ENCODE measurements at regions not wholly inside any gene's neighbourhood (a gene's known extent, or its start where the extent isn't known, plus 50 kb on each side); places are given as distances from the start of the nearest gene placed in this dataset.

- POLR2A ChIA-PET = no interaction called here
- H3K27me3 ChIP-seq (replicated peaks in 1 of 4; ENCODE audit: control extremely low read depth in 1 of 4, control insufficient read depth in 3 of 4, insufficient read depth in 4 of 4, low read length in 3 of 4) = no peaks in the 10 kb centered on the region
- no CpG with 5 or more reads among the region's 1 CpG for WGBS (ENCODE audit: insufficient coverage)
- H3K27ac Mint-ChIP-seq = no peak overlapping the region
- DNase-seq (no peak), ATAC-seq (ENCODE audit: low read depth) (no peak)
- TF ChIP-seq CTCF (IDR thresholded peaks at IDR 0.05) (no peak), EZH2 (IDR thresholded peaks at IDR 0.05; ENCODE audit: borderline replicate concordance, insufficient read depth, low read depth, low read length, poor library complexity, severe bottlenecking) (no peak)
- H3K4me1 ChIP-seq (ENCODE audit: control insufficient read depth in 2 of 2, insufficient read depth in 2 of 2, low read length in 2 of 2) = no peaks in the 10 kb centered on the region
- CTCF ChIA-PET = no interaction called here
- no peak overlapping the region for H3K4me3 ChIP-seq (ENCODE audit: control extremely low read depth in 1 of 5, extremely low read depth in 1 of 5, insufficient read depth in 1 of 5, low read depth in 2 of 5, low read length in 4 of 5)
- H3K27me3 Mint-ChIP-seq = no peaks in the 10 kb centered on the region
- no peaks in the 10 kb centered on the region for H4K20me1 ChIP-seq (ENCODE audit: control insufficient read depth, insufficient read depth, low read length, poor library complexity, severe bottlenecking)
- no peaks in the 10 kb centered on the region for H3K79me2 ChIP-seq (ENCODE audit: control insufficient read depth, insufficient read depth, low read length)
- H3K36me3 ChIP-seq (replicated peaks in 1 of 2; ENCODE audit: control extremely low read depth in 1 of 2, control insufficient read depth in 1 of 2, extremely low read depth in 1 of 2, insufficient read depth in 2 of 2, low read length in 1 of 2) = no peaks in the 10 kb centered on the region
- intact Hi-C loops (cut with micrococcal nuclease) = no loop called here
- peaks cover 0 to 3% (median 0%) of the 10 kb centered on the region in 3 donors for H3K9me3 ChIP-seq (ENCODE audit: control extremely low read depth in 1 of 3, control insufficient read depth in 2 of 3, insufficient read depth in 1 of 3, low read length in 2 of 3)
- no peaks in the 10 kb centered on the region for H3K4me1 Mint-ChIP-seq
- no peak overlapping the region for H3K27ac ChIP-seq (ENCODE audit: low read length in 2 of 2)
- H3K9me3 Mint-ChIP-seq (ENCODE audit: insufficient read depth) = peaks cover 12% of the 10 kb centered on the region
- no peak overlapping the region for H3K4me2 ChIP-seq (replicated peaks; ENCODE audit: low read depth, low read length, poor library complexity, severe bottlenecking)
- no peak overlapping the region for H3K9ac ChIP-seq (ENCODE audit: low read length)
- no peak overlapping the region for H2AFZ ChIP-seq (ENCODE audit: insufficient read depth, low read depth, low read length, poor library complexity, severe bottlenecking)
- no peak overlapping the region for H3K4me3 Mint-ChIP-seq
These were observed 724.1 kb upstream of the ADAMTS5 start for GRCh38 chr21:27691006-27691405.

- no peak overlapping the region for H3K27ac ChIP-seq (ENCODE audit: low read length in 2 of 2)
- no peak overlapping the region for H2AFZ ChIP-seq (ENCODE audit: insufficient read depth, low read depth, low read length, poor library complexity, severe bottlenecking)
- H3K27me3 ChIP-seq (replicated peaks in 1 of 4; ENCODE audit: control extremely low read depth in 1 of 4, control insufficient read depth in 3 of 4, insufficient read depth in 4 of 4, low read length in 3 of 4) = no peaks in the 10 kb centered on the region
- ATAC-seq (ENCODE audit: low read depth) (no peak), DNase-seq (no peak)
- no peak for TF ChIP-seq EZH2 (IDR thresholded peaks at IDR 0.05; ENCODE audit: borderline replicate concordance, insufficient read depth, low read depth, low read length, poor library complexity, severe bottlenecking)
- TF ChIP-seq CTCF (IDR thresholded peaks at IDR 0.05) = no peak
- no peaks in the 10 kb centered on the region for H3K79me2 ChIP-seq (ENCODE audit: control insufficient read depth, insufficient read depth, low read length)
- no peak overlapping the region for H3K4me3 ChIP-seq (ENCODE audit: control extremely low read depth in 1 of 5, extremely low read depth in 1 of 5, insufficient read depth in 1 of 5, low read depth in 2 of 5, low read length in 4 of 5)
- no peak overlapping the region for H3K4me3 Mint-ChIP-seq
- intact Hi-C loops (cut with micrococcal nuclease) = no loop called here
- H3K9ac ChIP-seq (ENCODE audit: low read length) = no peak overlapping the region
- no peaks in the 10 kb centered on the region for H3K4me1 Mint-ChIP-seq
- CTCF ChIA-PET = no interaction called here
- H3K27me3 Mint-ChIP-seq = no peaks in the 10 kb centered on the region
- POLR2A ChIA-PET = no interaction called here
- peaks cover 0 to 3% (median 0%) of the 10 kb centered on the region in 3 donors for H3K9me3 ChIP-seq (ENCODE audit: control extremely low read depth in 1 of 3, control insufficient read depth in 2 of 3, insufficient read depth in 1 of 3, low read length in 2 of 3)
- no peak overlapping the region for H3K27ac Mint-ChIP-seq
- peaks cover 12% of the 10 kb centered on the region for H3K9me3 Mint-ChIP-seq (ENCODE audit: insufficient read depth)
- no peaks in the 10 kb centered on the region for H4K20me1 ChIP-seq (ENCODE audit: control insufficient read depth, insufficient read depth, low read length, poor library complexity, severe bottlenecking)
- no CpG with 5 or more reads among the region's 4 CpGs for WGBS (ENCODE audit: insufficient coverage)
- no peaks in the 10 kb centered on the region for H3K4me1 ChIP-seq (ENCODE audit: control insufficient read depth in 2 of 2, insufficient read depth in 2 of 2, low read length in 2 of 2)
- H3K4me2 ChIP-seq (replicated peaks; ENCODE audit: low read depth, low read length, poor library complexity, severe bottlenecking) = no peak overlapping the region
- no peaks in the 10 kb centered on the region for H3K36me3 ChIP-seq (replicated peaks in 1 of 2; ENCODE audit: control extremely low read depth in 1 of 2, control insufficient read depth in 1 of 2, extremely low read depth in 1 of 2, insufficient read depth in 2 of 2, low read length in 1 of 2)
These were observed 723.5 kb upstream of the ADAMTS5 start for GRCh38 chr21:27690426-27690825.
